CD4-positive, alpha-beta T cell treated with Interleukin-17A for 1 hour (primary cell): ENCODE measurements at regions not wholly inside any gene's neighbourhood (a gene's known extent, or its start where the extent isn't known, plus 50 kb on each side); places are given as distances from the start of the nearest gene placed in this dataset.

Experiments used
- DNase-seq: peaks from one replicate; pipeline ENCODE4 v3.0.0-alpha.2; 2020

DNA sequence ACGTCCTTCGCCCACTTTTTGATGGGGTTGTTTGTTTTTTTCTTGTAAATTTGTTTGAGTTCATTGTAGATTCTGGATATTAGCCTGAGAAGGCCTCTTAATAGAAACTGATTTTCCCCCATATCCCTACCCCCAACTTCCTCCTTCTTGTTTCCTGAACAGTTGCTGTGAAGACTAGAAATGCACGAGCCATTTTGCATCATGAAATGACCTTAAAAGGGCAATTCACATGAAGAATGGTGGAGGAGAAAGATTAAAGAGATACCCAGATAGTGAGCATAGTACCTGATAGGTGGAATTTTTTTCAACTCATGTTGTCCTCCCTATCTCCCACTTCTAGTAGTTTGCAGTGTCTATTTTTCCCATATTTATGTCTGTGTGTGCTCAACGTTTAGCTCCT lies 55.2 kb upstream of the KCNH8 start:
- DNase-seq, result no peak

GRCh38 chr3:19077388-19077787 lies 70.9 kb upstream of the KCNH8 start:
- DNase-seq, result no peak

GRCh38 chr3:19075037-19075436 lies 73.3 kb upstream of the KCNH8 start:
- no peak for DNase-seq

- DNase-seq, result no peak
Measured at GRCh38 chr3:19074257-19074900, 73.9 kb upstream of the KCNH8 start.

GRCh38 chr3:19073341-19074105 lies 74.8 kb upstream of the KCNH8 start:
- no peak for DNase-seq

GRCh38 chr3:19070325-19070724 lies 78.0 kb upstream of the KCNH8 start:
- no peak for DNase-seq

- no peak for DNase-seq
Measured at GRCh38 chr3:19065027-19065426, 83.3 kb upstream of the KCNH8 start.

- DNase-seq, result no peak
Measured at GRCh38 chr3:19063936-19064335, 84.4 kb upstream of the KCNH8 start.

DNA sequence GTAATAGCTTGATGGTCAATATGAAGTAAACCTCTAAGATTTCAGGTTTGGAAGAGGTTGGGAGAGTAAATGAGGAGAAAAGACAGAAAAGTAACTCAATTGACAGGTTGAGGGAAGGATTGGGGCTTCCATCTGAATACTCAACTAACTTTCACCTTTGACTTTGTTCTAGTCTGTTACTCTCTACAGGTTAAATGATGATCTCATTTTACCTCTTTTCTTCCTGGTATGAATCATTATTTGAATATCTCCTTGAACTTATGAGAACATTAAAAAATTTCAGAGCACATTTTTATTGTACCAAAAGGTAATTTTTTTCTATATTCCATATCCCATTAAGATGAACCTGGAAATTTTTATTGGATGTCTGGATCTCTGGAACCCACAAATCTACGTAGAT lies 87.9 kb upstream of the KCNH8 start:
- no peak for DNase-seq

DNA sequence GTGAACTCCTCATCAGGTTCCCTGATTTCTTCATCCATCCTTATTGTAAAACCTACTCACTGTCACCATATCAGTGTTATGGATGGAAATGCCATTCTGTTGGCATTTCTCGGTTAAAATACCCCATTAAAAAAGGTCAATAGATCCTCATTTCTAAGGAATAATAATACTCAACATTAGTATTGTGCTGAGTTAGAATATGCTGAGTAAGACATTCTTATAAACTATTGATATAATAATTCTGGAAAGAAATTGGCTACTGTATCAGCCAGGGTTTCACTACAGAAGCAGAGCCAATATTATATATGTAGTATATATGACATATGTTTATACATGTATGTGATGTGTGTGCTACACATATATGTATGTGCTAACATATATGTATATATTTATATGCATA lies 95.4 kb upstream of the KCNH8 start:
- DNase-seq, result no peak

GRCh38 chr3:19046440-19046839 lies 101.9 kb upstream of the KCNH8 start:
- no peak for DNase-seq

- no peak for DNase-seq
Measured at GRCh38 chr3:19030522-19030839, 117.8 kb upstream of the KCNH8 start.

- DNase-seq, result no peak
Measured at GRCh38 chr3:19029837-19030521, 118.3 kb upstream of the KCNH8 start.

- no peak for DNase-seq
Measured at GRCh38 chr3:19025441-19025840, 122.9 kb upstream of the KCNH8 start.

DNA sequence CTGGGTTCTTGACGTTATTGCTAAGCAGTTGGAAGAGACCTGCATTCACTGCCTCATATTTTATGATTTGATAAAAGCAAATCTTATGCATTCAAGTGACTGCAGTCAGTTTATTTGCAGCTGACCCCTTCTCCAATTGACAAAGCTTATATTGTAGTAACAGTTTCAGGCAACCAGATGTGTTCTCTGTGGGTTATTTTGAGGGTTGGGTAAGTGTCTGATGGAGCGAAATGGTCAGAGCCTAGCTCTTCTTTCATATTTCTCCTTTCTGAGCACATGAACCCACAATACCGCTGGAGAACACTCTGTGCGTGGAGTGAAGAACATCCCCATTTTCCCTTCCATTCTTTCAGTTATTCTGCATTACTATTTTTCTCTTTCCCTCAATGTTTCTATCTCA lies 125.8 kb upstream of the KCNH8 start:
- DNase-seq, result no peak

- no peak for DNase-seq
Measured at GRCh38 chr3:19016851-19017250, 131.5 kb upstream of the KCNH8 start.

DNA sequence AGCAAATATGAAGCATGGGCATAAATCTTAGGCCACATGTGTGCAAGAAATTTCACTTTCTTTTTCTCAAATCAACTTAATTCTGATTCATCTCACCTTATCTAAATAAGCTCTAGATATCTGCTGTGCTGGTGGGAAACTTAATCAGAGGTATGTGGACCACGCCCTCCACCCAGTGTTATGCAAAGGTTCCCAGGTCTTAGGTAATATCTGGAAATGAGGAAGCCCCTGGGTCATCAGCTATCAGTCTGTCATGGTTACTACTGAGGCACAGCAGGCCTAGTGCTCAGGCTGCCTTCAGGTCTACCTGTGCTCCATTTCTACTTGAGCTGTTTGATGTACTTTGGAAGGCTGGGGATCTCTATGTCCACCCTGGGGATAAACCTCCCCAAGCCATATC lies 134.4 kb upstream of the KCNH8 start:
- no peak for DNase-seq

DNA sequence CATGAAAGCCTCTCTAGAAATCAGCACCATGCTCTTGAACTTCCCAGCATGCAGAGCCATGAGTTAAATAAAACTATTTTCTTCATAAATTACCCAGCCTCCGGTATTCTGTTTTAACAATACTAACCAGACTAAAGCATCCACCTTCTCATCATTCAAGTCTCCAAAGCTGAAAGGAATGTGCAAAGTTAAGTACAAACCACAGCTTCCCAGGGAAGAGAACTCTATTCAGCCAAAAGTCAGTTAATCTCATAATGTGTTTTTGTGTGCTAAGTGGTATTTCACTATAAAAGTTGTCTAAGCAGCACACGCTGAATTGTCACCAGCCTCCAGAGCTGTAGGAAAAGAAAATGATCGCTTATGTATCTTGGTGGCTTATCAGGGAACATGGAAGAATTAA lies 135.5 kb upstream of the KCNH8 start:
- no peak for DNase-seq

DNA sequence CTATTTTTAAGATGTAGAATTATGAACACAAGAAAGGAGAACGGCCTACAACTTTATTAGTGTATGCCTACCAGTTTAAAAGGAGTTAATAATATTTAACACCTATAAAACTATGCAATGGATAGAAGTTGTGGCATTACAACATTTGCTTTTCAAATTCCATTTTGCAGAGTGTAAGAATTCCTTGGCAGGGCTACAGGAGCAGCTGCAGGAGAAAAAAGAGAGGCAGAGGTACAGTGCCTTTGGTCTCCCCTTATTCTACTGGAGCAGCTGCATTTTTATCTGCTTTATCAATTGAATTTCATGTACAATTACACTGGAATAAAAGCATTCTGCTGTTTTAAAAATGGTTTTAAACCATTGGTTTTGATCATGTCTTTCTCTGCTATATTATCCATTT lies 145.7 kb upstream of the KCNH8 start:
- DNase-seq, result no peak

GRCh38 chr3:18998069-18998468 lies 150.2 kb upstream of the KCNH8 start:
- DNase-seq, result no peak

GRCh38 chr3:18992709-18993108 lies 155.6 kb upstream of the KCNH8 start:
- no peak for DNase-seq

DNA sequence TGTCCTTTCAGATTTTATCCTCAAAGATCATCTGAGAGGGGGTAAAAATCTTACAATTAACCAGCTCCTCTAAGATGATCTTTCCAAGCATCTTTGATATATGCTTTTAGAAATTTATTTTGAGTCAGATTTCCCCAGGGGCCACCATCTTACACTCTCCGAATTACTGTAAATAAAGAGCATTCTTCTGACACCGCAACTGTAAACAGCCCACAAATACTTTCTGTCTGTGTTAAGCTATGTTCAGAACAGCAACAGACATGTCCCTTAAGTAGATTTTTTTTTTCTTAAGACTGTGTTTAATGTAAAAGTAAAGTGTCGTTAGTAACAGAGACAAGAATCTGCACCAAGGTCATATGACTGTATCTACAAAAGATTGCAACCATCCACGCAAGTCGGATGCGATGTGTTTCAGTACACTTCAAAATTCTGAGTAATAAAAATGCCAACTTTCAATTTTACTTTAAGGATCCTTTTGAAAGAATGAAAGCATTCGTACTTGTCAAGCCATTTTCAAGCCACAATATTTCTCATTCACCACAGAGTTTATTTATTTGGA lies 159.0 kb upstream of the KCNH8 start:
- no peak for DNase-seq

- peak; percentile 31 for DNase-seq
Measured at GRCh38 chr3:18988614-18989229, 159.6 kb upstream of the KCNH8 start.
